A673 (cell line): ENCODE measurements at regions not wholly inside any gene's neighbourhood (a gene's known extent, or its start where the extent isn't known, plus 50 kb on each side); places are given as distances from the start of the nearest gene placed in this dataset.

ENCODE experiments used
- EZH2 ChIP-seq: fragments of 200-600 bp; sonication (generic); IDR thresholded peaks from 2 replicates; pipeline ENCODE4 v1.6.1; 2017; ENCODE audit warnings: borderline replicate concordance, low read depth, mild to moderate bottlenecking, mixed read lengths, antibody characterized with exemption, low read length; ENCODE audit not compliant: poor library complexity, severe bottlenecking
- TF ChIP-seq, protein P1 (sequence below): fragments of 300-800, 200-600 bp; sonication (generic); conservative IDR thresholded peaks from 2 replicates; pipeline ENCODE4 v1.5.1; 2017; ENCODE audit warnings: low read depth, mild to moderate bottlenecking, antibody characterized with exemption, low read length, moderate library complexity, mixed read lengths

DNA sequence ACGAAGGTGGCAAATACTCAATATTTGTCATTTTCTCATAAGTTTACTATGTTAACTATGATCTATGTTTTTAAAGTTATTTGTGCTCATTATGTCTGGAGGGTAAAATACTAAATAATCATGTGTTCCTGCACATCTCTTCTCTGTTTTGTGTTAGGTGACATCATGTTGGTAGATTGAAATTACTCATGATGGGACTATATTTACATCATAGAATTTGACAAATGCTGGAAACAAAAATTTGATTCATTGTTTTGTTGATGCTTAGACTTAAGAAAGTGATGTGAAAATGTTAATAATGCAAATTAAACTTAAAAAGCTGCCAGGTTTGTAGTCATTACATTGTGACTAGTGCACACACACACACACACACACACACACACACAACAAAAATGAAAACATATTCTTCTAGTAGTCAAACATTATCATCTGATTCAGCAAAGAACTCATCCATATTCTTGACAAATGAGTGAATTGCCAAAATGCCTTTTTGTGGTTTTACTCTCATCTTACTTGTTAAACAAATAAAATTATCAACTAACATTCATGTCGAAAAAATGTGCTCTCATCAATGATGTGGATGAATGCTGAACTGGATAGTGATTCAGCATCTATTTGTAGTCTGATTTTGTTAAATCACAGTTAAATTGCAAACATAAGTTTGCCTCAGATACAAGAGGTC is 870.7 kb downstream of the BRINP3 start:
- TF ChIP-seq, protein P1, sequence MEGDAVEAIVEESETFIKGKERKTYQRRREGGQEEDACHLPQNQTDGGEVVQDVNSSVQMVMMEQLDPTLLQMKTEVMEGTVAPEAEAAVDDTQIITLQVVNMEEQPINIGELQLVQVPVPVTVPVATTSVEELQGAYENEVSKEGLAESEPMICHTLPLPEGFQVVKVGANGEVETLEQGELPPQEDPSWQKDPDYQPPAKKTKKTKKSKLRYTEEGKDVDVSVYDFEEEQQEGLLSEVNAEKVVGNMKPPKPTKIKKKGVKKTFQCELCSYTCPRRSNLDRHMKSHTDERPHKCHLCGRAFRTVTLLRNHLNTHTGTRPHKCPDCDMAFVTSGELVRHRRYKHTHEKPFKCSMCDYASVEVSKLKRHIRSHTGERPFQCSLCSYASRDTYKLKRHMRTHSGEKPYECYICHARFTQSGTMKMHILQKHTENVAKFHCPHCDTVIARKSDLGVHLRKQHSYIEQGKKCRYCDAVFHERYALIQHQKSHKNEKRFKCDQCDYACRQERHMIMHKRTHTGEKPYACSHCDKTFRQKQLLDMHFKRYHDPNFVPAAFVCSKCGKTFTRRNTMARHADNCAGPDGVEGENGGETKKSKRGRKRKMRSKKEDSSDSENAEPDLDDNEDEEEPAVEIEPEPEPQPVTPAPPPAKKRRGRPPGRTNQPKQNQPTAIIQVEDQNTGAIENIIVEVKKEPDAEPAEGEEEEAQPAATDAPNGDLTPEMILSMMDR: no peak
- TF ChIP-seq EZH2: no peak
